GM12878 (cell line): ENCODE measurements at regions not wholly inside any gene's neighbourhood (a gene's known extent, or its start where the extent isn't known, plus 50 kb on each side); places are given as distances from the start of the nearest gene placed in this dataset.

Source experiments
- ATAC-seq: fragments of 200-7000 bp; cut with Tn5 transposase; 3 replicates; pipeline ENCODE4 v1.9.1; 2020; ENCODE audit warnings: mild to moderate bottlenecking, moderate library complexity
- BruUV-seq: library from RNA; stranded (reverse); fragments of 400-500 nt; replicated peaks from 2 replicates; lab custom pipeline; 2021; lab: Mats Ljungman, UMichigan
- CTCF ChIA-PET: fragments of 300-600 bp; sonication (Branson Sonifier 250); formaldehyde crosslinking; extraction: SDS; loops from one replicate; lab custom pipeline; 2021; ENCODE audit warnings: inconsistent platforms; lab: Yijun Ruan, JAX
- POLR2A ChIA-PET: fragments of 350-600 bp; formaldehyde crosslinking; extraction: SDS; loops from one replicate; lab custom pipeline; 2021; ENCODE audit warnings: inconsistent platforms; lab: Charles Lee
- RAD21 ChIA-PET: fragments of 300-600 bp; sonication (Branson Sonifier 250); formaldehyde crosslinking; loops from one replicate; lab custom pipeline; 2023; ENCODE audit warnings: antibody characterized with exemption; ENCODE audit not compliant: unreplicated experiment; lab: Charles Lee
- SMC1A ChIA-PET: fragments of 300-600 bp; sonication (Branson Sonifier 250); formaldehyde crosslinking; loops from one replicate; lab custom pipeline; 2023; ENCODE audit not compliant: unreplicated experiment, uncharacterized antibody; lab: Charles Lee
- DNase-seq: peaks from one replicate; pipeline ENCODE4 v3.0.0-alpha.2; 2011; ENCODE audit warnings: low read depth, low spot score
- FAIRE-seq: peaks from 3 replicates; lab custom pipeline; 2011; peaks lifted over from hg19 to GRCh38; lab: Jason Lieb, UNC
- H2AFZ ChIP-seq: 2 replicates; pipeline ENCODE4 v1.6.0; 2011; ENCODE audit warnings: low read depth, low read length, control low read depth; ENCODE audit not compliant: control insufficient read depth
- H3K27ac ChIP-seq: 2 replicates; pipeline ENCODE4 v1.5.1; 2011; ENCODE audit warnings: control low read depth; ENCODE audit not compliant: control insufficient read depth, insufficient read depth
- H3K27me3 ChIP-seq, 2 experiments: replicated peaks in 1 of 2; 2 replicates each; pipeline versions ENCODE4 v1.6.0 to v1.6.1; 2011; ENCODE audit warnings: low read length in 1 of 2; ENCODE audit not compliant: control insufficient read depth in 2 of 2, insufficient read depth in 2 of 2
- H3K36me3 ChIP-seq, 2 experiments: 2 replicates each; pipeline ENCODE4 v1.5.1; 2011; ENCODE audit warnings: low read length in 1 of 2; ENCODE audit not compliant: control insufficient read depth in 2 of 2, insufficient read depth in 2 of 2
- H3K4me1 ChIP-seq: 2 replicates; pipeline ENCODE4 v1.6.1; 2011; ENCODE audit warnings: mild to moderate bottlenecking, low read length, moderate library complexity, mixed read lengths; ENCODE audit not compliant: control insufficient read depth, insufficient read depth
- H3K4me2 ChIP-seq: 2 replicates; pipeline ENCODE4 v1.6.0; 2011; ENCODE audit warnings: control low read depth; ENCODE audit not compliant: control insufficient read depth, insufficient read depth
- H3K4me3 ChIP-seq: fragments of 200-600 bp; sonication (generic); 2 replicates; pipeline ENCODE4 v1.5.1; 2016
- H3K79me2 ChIP-seq: 2 replicates; pipeline ENCODE4 v1.6.0; 2011; ENCODE audit warnings: low read length; ENCODE audit not compliant: control insufficient read depth, insufficient read depth
- H3K9ac ChIP-seq: 2 replicates; pipeline ENCODE4 v1.8.0; 2011; ENCODE audit warnings: low read length, control low read depth, mixed read lengths; ENCODE audit not compliant: control insufficient read depth, insufficient read depth
- H3K9me3 ChIP-seq: replicated peaks from 3 replicates; pipeline ENCODE4 v1.5.1; 2011; ENCODE audit warnings: mild to moderate bottlenecking, low read length; ENCODE audit not compliant: control insufficient read depth, insufficient read depth
- H4K20me1 ChIP-seq: 2 replicates; pipeline ENCODE4 v1.6.0; 2011; ENCODE audit not compliant: control insufficient read depth, insufficient read depth
- FOS ChIP-seq: IDR thresholded peaks from 3 replicates; pipeline ENCODE4 v1.6.1; 2011; ENCODE audit warnings: borderline replicate concordance; ENCODE audit not compliant: insufficient read length; ENCODE audit errors: extremely low read depth
- GATAD2B ChIP-seq: fragments of 450-650 bp; conservative IDR thresholded peaks from 2 replicates; pipeline ENCODE4 v1.6.1; 2017; ENCODE audit warnings: low read depth, mild to moderate bottlenecking, moderate library complexity
- IRF4 ChIP-seq: IDR thresholded peaks from 2 replicates; pipeline ENCODE4 v1.6.1; 2011; ENCODE audit warnings: low read depth, low read length
- NR2C1 ChIP-seq: fragments of 450-650 bp; IDR thresholded peaks from 2 replicates; pipeline ENCODE4 v1.6.1; 2017; ENCODE audit warnings: antibody characterized with exemption, mild to moderate bottlenecking, moderate library complexity
- PBX3 ChIP-seq: IDR thresholded peaks from 2 replicates; pipeline ENCODE4 v1.6.1; 2011; ENCODE audit warnings: mild to moderate bottlenecking, low read depth, low read length, moderate library complexity; ENCODE audit not compliant: insufficient replicate concordance
- SUZ12 ChIP-seq: fragments of 200-600 bp; sonication (generic); IDR thresholded peaks from one replicate; pipeline ENCODE4 v1.6.1; 2018; ENCODE audit warnings: antibody characterized with exemption, mild to moderate bottlenecking; ENCODE audit not compliant: unreplicated experiment
- TCF3 ChIP-seq: IDR thresholded peaks from 2 replicates; pipeline ENCODE4 v1.6.1; 2012; ENCODE audit warnings: low read depth, mild to moderate bottlenecking, low read length, borderline replicate concordance; ENCODE audit not compliant: insufficient read depth
- ZBED1 ChIP-seq: IDR thresholded peaks from 2 replicates; pipeline ENCODE4 v1.6.1; 2016; ENCODE audit warnings: borderline replicate concordance
- WGBS: methylation state at CpG from one replicate; pipeline ENCODE4 v1.1.6; 2016; ENCODE audit warnings: low lambda C conversion rate; ENCODE audit not compliant: insufficient replicate concordance, insufficient coverage; ENCODE audit errors: missing lambda C conversion rate; 5-methylcytosine and 5-hydroxymethylcytosine counted together
- in situ Hi-C: fragments of 300-500 bp; cut with MboI; formaldehyde crosslinking; loops from 9 replicates; pipeline ENCODE4 v1.14.3; 2018; ENCODE audit warnings: mixed read lengths
- intact Hi-C: fragments of 100-400 bp; cut with micrococcal nuclease; formaldehyde crosslinking; loops from one replicate; pipeline ENCODE4 v1.14.2; 2022; ENCODE audit not compliant: unreplicated experiment
- TF ChIP-seq, protein P1 (sequence below): fragments of 150-350 bp; IDR thresholded peaks from 2 replicates; pipeline ENCODE4 v1.6.1; 2016; ENCODE audit warnings: low read depth, low read length
- TF ChIP-seq, protein P2 (sequence below): IDR thresholded peaks from 2 replicates; pipeline ENCODE4 v1.6.1; 2012; ENCODE audit warnings: improper control_type of control experiment, low read depth, low read length; ENCODE audit not compliant: insufficient replicate concordance

GRCh38 chr10:76729841-76730487, 907.6 kb downstream of the KCNMA1 start:
- H3K27me3 ChIP-seq = no peaks in the 10 kb centered on the region
- DNase-seq (no peak), ATAC-seq (no peak), FAIRE-seq (no peak)
- no peaks in the 10 kb centered on the region; the same call in 1 of the 3 replicates for H3K9me3 ChIP-seq
- ChIA-PET CTCF (no interaction called here), POLR2A (no interaction called here), RAD21 (no interaction called here), SMC1A (no interaction called here)
- 0% methylated on average over 1 of the region's 1 CpG for WGBS
- H3K36me3 ChIP-seq = no peaks in the 10 kb centered on the region
- H4K20me1 ChIP-seq = no peaks in the 10 kb centered on the region
- intact Hi-C loops (no loop called here), in situ Hi-C loops (no loop called here)
- no peak overlapping the region for H3K9ac ChIP-seq
- no peaks in the 10 kb centered on the region for H3K79me2 ChIP-seq
- H3K4me2 ChIP-seq = no peak overlapping the region
- H2AFZ ChIP-seq = no peak overlapping the region
- H3K4me3 ChIP-seq = no peak overlapping the region
- no peaks in the 10 kb centered on the region for H3K4me1 ChIP-seq
- no TSS peak for BruUV-seq
- TF ChIP-seq PBX3 (no peak), SUZ12 (no peak), FOS (no peak), ZBED1 (no peak), IRF4 (no peak), NR2C1 (no peak), GATAD2B (no peak), TCF3 (no peak)
- TF ChIP-seq, protein P1, sequence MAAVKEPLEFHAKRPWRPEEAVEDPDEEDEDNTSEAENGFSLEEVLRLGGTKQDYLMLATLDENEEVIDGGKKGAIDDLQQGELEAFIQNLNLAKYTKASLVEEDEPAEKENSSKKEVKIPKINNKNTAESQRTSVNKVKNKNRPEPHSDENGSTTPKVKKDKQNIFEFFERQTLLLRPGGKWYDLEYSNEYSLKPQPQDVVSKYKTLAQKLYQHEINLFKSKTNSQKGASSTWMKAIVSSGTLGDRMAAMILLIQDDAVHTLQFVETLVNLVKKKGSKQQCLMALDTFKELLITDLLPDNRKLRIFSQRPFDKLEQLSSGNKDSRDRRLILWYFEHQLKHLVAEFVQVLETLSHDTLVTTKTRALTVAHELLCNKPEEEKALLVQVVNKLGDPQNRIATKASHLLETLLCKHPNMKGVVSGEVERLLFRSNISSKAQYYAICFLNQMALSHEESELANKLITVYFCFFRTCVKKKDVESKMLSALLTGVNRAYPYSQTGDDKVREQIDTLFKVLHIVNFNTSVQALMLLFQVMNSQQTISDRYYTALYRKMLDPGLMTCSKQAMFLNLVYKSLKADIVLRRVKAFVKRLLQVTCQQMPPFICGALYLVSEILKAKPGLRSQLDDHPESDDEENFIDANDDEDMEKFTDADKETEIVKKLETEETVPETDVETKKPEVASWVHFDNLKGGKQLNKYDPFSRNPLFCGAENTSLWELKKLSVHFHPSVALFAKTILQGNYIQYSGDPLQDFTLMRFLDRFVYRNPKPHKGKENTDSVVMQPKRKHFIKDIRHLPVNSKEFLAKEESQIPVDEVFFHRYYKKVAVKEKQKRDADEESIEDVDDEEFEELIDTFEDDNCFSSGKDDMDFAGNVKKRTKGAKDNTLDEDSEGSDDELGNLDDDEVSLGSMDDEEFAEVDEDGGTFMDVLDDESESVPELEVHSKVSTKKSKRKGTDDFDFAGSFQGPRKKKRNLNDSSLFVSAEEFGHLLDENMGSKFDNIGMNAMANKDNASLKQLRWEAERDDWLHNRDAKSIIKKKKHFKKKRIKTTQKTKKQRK = no peak
- TF ChIP-seq, protein P2, sequence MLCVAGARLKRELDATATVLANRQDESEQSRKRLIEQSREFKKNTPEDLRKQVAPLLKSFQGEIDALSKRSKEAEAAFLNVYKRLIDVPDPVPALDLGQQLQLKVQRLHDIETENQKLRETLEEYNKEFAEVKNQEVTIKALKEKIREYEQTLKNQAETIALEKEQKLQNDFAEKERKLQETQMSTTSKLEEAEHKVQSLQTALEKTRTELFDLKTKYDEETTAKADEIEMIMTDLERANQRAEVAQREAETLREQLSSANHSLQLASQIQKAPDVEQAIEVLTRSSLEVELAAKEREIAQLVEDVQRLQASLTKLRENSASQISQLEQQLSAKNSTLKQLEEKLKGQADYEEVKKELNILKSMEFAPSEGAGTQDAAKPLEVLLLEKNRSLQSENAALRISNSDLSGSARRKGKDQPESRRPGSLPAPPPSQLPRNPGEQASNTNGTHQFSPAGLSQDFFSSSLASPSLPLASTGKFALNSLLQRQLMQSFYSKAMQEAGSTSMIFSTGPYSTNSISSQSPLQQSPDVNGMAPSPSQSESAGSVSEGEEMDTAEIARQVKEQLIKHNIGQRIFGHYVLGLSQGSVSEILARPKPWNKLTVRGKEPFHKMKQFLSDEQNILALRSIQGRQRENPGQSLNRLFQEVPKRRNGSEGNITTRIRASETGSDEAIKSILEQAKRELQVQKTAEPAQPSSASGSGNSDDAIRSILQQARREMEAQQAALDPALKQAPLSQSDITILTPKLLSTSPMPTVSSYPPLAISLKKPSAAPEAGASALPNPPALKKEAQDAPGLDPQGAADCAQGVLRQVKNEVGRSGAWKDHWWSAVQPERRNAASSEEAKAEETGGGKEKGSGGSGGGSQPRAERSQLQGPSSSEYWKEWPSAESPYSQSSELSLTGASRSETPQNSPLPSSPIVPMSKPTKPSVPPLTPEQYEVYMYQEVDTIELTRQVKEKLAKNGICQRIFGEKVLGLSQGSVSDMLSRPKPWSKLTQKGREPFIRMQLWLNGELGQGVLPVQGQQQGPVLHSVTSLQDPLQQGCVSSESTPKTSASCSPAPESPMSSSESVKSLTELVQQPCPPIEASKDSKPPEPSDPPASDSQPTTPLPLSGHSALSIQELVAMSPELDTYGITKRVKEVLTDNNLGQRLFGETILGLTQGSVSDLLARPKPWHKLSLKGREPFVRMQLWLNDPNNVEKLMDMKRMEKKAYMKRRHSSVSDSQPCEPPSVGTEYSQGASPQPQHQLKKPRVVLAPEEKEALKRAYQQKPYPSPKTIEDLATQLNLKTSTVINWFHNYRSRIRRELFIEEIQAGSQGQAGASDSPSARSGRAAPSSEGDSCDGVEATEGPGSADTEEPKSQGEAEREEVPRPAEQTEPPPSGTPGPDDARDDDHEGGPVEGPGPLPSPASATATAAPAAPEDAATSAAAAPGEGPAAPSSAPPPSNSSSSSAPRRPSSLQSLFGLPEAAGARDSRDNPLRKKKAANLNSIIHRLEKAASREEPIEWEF = no peak
- H3K27ac ChIP-seq = no peak overlapping the region
